Neuronal stem cell (in vitro differentiated cells): ENCODE measurements at regions not wholly inside any gene's neighbourhood (a gene's known extent, or its start where the extent isn't known, plus 50 kb on each side); places are given as distances from the start of the nearest gene placed in this dataset.
A peak's percentile ranks its signal among the peaks of the same experiment; 100 is the strongest.

ENCODE experiments used
- DNase-seq: peaks from one replicate; pipeline ENCODE4 v3.0.0-alpha.2; 2013; ENCODE audit warnings: low spot score
- H2AFZ ChIP-seq: one replicate; pipeline ENCODE4 v1.6.1; 2013; ENCODE audit warnings: mild to moderate bottlenecking, low read length, inconsistent platforms
- H2AK5ac ChIP-seq: 2 replicates; pipeline ENCODE4 v1.6.1; 2013; ENCODE audit warnings: low read depth, mild to moderate bottlenecking, inconsistent platforms, low read length, moderate library complexity, mixed read lengths
- H2BK120ac ChIP-seq: 2 replicates; pipeline ENCODE4 v1.6.1; 2013; ENCODE audit warnings: low read depth, mild to moderate bottlenecking, inconsistent platforms, low read length, moderate library complexity, mixed read lengths
- H2BK12ac ChIP-seq: one replicate; pipeline ENCODE4 v1.6.1; 2013; ENCODE audit warnings: low read length, inconsistent platforms
- H2BK15ac ChIP-seq: 2 replicates; pipeline ENCODE4 v1.6.1; 2013; ENCODE audit warnings: mild to moderate bottlenecking, low read length, inconsistent platforms, mixed read lengths
- H2BK5ac ChIP-seq: one replicate; pipeline ENCODE4 v1.6.1; 2013; ENCODE audit warnings: inconsistent platforms, mild to moderate bottlenecking, low read length, moderate library complexity
- H3K14ac ChIP-seq: one replicate; pipeline ENCODE4 v1.6.1; 2013; ENCODE audit warnings: low read length, inconsistent platforms
- H3K18ac ChIP-seq: 2 replicates; pipeline ENCODE4 v1.6.1; 2013; ENCODE audit warnings: low read length, inconsistent platforms
- H3K23ac ChIP-seq: 2 replicates; pipeline ENCODE4 v1.6.1; 2013; ENCODE audit warnings: low read depth, mild to moderate bottlenecking, mixed read lengths, low read length, inconsistent platforms; ENCODE audit not compliant: poor library complexity
- H3K27ac ChIP-seq: replicated peaks from 3 replicates; pipeline ENCODE4 v1.5.1; 2013; ENCODE audit warnings: low read length, inconsistent platforms
- H3K27me3 ChIP-seq, 3 experiments: 2 replicates each; pipeline ENCODE4 v1.6.1; 2013; ENCODE audit warnings: low read length in 3 of 3, mild to moderate bottlenecking in 2 of 3, inconsistent platforms in 1 of 3, low read depth in 1 of 3, mixed read lengths in 1 of 3, moderate library complexity in 1 of 3; ENCODE audit not compliant: control insufficient read depth in 3 of 3, insufficient read depth in 3 of 3
- H3K36me3 ChIP-seq, 2 donors: replicated peaks in 1 of 2; 2 replicates each; pipeline ENCODE4 v1.6.1; 2013; ENCODE audit warnings: low read length in 2 of 2; ENCODE audit not compliant: control insufficient read depth in 2 of 2, insufficient read depth in 2 of 2
- H3K4ac ChIP-seq: 2 replicates; pipeline ENCODE4 v1.6.1; 2013; ENCODE audit warnings: inconsistent platforms, mild to moderate bottlenecking, low read length, moderate library complexity
- H3K4me1 ChIP-seq, 2 donors: 1 replicate in 1 of 2; 2 replicates in 1 of 2; pipeline ENCODE4 v1.6.1; 2013; ENCODE audit warnings: low read length in 2 of 2, low read depth in 1 of 2; ENCODE audit not compliant: control insufficient read depth in 2 of 2, insufficient read depth in 1 of 2
- H3K4me2 ChIP-seq: one replicate; pipeline ENCODE4 v1.6.1; 2013; ENCODE audit warnings: mild to moderate bottlenecking, low read length, inconsistent platforms; ENCODE audit not compliant: insufficient read depth, poor library complexity, severe bottlenecking
- H3K4me3 ChIP-seq, 2 donors: 2 replicates each; pipeline ENCODE4 v1.5.1; 2013; ENCODE audit warnings: low read length in 2 of 2, mild to moderate bottlenecking in 2 of 2, inconsistent platforms in 1 of 2, moderate library complexity in 1 of 2
- H3K79me1 ChIP-seq: one replicate; pipeline ENCODE4 v1.6.1; 2013; ENCODE audit warnings: low read depth, mild to moderate bottlenecking, inconsistent platforms, low read length, moderate library complexity
- H3K9ac ChIP-seq: one replicate; pipeline ENCODE4 v1.6.1; 2013; ENCODE audit warnings: mild to moderate bottlenecking, low read depth, low read length, inconsistent platforms; ENCODE audit not compliant: poor library complexity
- H3K9me3 ChIP-seq, 2 donors: replicated peaks in 1 of 2; 2 replicates each; pipeline versions ENCODE3 to v1.6.1; 2013; ENCODE audit warnings: low read length in 2 of 2, mild to moderate bottlenecking in 2 of 2, inconsistent platforms in 1 of 2, low read depth in 1 of 2, mixed read lengths in 1 of 2, moderate library complexity in 1 of 2; ENCODE audit not compliant: control insufficient read depth in 2 of 2, insufficient read depth in 1 of 2
- H4K8ac ChIP-seq: one replicate; pipeline ENCODE4 v1.6.1; 2013; ENCODE audit warnings: low read depth, mild to moderate bottlenecking, inconsistent platforms, low read length, moderate library complexity
- H4K91ac ChIP-seq: one replicate; pipeline ENCODE4 v1.6.1; 2013; ENCODE audit warnings: low read length, low read depth, mild to moderate bottlenecking, inconsistent platforms; ENCODE audit not compliant: poor library complexity
- WGBS, 2 donors: extraction: QIAGEN DNeasy Blood & Tissue Kit; methylation state at CpG; one replicate each; pipeline ENCODE4 v1.1.7; 2013; ENCODE audit warnings: missing lambda C conversion rate in 2 of 2, mixed read lengths in 1 of 2; ENCODE audit not compliant: insufficient read length in 2 of 2, insufficient replicate concordance in 1 of 2; ENCODE audit errors: extremely low coverage in 2 of 2; 5-methylcytosine and 5-hydroxymethylcytosine counted together

DNA sequence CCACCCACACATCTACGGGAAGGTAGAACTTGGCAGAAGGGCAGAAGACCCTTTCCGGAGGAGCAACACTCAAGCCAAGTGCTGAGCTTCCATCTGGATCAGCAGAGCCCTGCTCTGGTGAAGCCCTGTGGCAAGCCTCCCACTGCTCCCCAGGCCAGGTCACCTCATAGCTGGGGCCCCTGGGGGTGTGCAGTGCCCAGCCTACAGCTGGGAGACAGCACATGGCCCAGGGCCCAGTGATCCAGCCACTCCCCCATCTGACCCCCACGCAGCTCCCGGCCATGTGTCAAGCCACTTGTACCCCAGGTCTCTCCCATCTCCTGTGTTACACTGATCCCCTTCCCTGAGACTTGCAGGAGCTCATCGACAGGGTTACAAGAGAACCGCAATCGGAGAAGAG lies 95.7 kb downstream of the RBFOX3 start:
- Histone ChIP-seq H4K91ac (no peak overlapping the region), H3K36me3 (no peaks in the 10 kb centered on the region), H3K18ac (peak overlapping the region; percentile 50), H3K23ac (no peak overlapping the region), H3K27me3 (peaks cover 0 to 23% (median 2%) of the 10 kb centered on the region in 3 experiments), H2AK5ac (peak overlapping the region; percentile 22), H2BK12ac (no peak overlapping the region), H4K8ac (no peak overlapping the region), H3K4ac (no peak overlapping the region), H3K4me3 (no peak overlapping the region), H3K79me1 (no peaks in the 10 kb centered on the region), H2BK5ac (peak overlapping the region; percentile 58), H3K4me2 (no peak overlapping the region), H3K9ac (no peak overlapping the region), H3K27ac (no peak overlapping the region), H3K9me3 (peaks cover 0 to 6% of the 10 kb centered on the region in 2 donors), H3K14ac (no peak overlapping the region), H2AFZ (no peak overlapping the region), H2BK120ac (peak overlapping the region; percentile 62), H2BK15ac (no peak overlapping the region), H3K4me1 (peaks cover 0 to 14% of the 10 kb centered on the region in 2 donors)
- no peak for DNase-seq
- WGBS, 2 donors, result no CpG with 5 or more reads among the region's 7 CpGs

DNA sequence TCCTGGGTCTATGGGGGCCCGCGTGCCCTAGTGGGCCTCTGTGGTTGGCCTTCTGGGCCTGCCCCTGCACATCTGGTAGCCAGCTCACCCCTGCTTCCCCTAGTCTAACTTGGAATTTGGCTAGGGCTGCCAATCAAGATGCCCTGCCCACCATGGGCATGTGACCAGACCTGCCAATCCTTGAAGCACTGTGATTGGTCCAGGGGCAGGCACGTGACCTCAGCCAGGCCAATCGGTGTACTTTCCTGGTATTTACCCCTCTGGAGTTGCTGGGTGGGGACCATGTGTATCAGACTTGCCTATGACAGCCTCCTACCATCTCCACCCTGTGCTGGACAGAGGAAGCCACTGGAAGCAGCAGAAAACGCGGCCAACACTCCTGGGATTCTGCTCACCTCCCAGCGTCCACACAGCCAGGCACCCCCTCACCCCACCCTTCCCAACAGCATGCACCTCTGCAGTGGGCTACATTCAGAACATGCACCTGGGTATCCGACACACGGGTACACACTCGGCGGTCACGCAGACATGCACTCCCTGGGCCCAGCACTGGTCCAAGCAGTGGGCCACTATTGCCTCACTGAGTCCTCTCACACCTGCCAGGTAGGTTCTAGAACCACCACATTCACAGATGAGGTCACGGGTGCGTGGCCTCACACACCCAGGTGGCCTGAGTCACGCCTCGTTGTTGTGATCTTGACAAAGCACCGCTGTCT lies 96.9 kb downstream of the RBFOX3 start:
- no CpG with 5 or more reads among the region's 17 CpGs for WGBS, 2 donors
- Histone ChIP-seq H3K4me3 (no peak overlapping the region), H2BK15ac (peak overlapping the region; percentile 22), H3K79me1 (no peaks in the 10 kb centered on the region), H3K4me2 (no peak overlapping the region), H2AK5ac (peak overlapping the region; percentile 41), H3K27me3 (peaks cover 0 to 15% (median 2%) of the 10 kb centered on the region in 3 experiments), H3K9ac (no peak overlapping the region), H3K4me1 (peaks cover 0 to 12% of the 10 kb centered on the region in 2 donors), H2AFZ (no peak overlapping the region), H4K91ac (no peak overlapping the region), H3K36me3 (no peaks in the 10 kb centered on the region), H2BK5ac (peak overlapping the region; percentile 22), H3K18ac (no peak overlapping the region), H2BK12ac (no peak overlapping the region), H3K27ac (no peak overlapping the region), H3K9me3 (peaks cover 0 to 6% of the 10 kb centered on the region in 2 donors), H3K4ac (no peak overlapping the region), H3K14ac (peak overlapping the region; percentile 56), H3K23ac (no peak overlapping the region), H2BK120ac (no peak overlapping the region), H4K8ac (no peak overlapping the region)
- no peak for DNase-seq

DNA sequence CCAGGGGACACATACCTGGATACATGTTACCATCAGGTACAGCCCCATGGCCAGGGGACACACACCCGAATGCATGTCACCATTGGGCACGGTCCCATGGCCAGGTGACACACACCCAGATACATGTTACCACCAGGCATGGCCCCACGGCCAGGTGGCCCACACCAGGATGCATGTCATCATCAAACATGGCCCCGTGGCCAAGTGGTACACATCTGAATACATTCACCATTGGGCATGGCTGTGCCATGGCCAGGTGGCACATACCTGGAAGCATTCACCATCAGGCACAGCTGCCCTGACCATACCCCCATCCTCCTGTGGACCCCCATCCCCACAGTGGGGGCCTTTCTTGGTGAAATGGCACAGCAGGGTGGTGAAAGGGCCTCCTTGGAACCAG lies 97.6 kb downstream of the RBFOX3 start:
- no CpG with 5 or more reads among the region's 4 CpGs for WGBS, 2 donors
- H3K4me3 ChIP-seq, result no peak overlapping the region
- no peak overlapping the region for H2BK15ac ChIP-seq
- H3K27ac ChIP-seq, result no peak overlapping the region
- H2AFZ ChIP-seq, result no peak overlapping the region
- H2BK120ac ChIP-seq, result no peak overlapping the region
- no peak overlapping the region for H4K91ac ChIP-seq
- no peak for DNase-seq
- no peak overlapping the region for H2BK12ac ChIP-seq
- H3K27me3 ChIP-seq, result peaks cover 0 to 11% (median 2%) of the 10 kb centered on the region in 3 experiments
- no peak overlapping the region for H3K23ac ChIP-seq
- H3K4me2 ChIP-seq, result no peak overlapping the region
- H3K9me3 ChIP-seq, result peaks cover 0 to 6% of the 10 kb centered on the region in 2 donors
- no peak overlapping the region for H3K18ac ChIP-seq
- H3K9ac ChIP-seq, result no peak overlapping the region
- no peaks in the 10 kb centered on the region for H3K36me3 ChIP-seq
- no peak overlapping the region for H2AK5ac ChIP-seq
- H2BK5ac ChIP-seq, result no peak overlapping the region
- H3K4me1 ChIP-seq, result peaks cover 0 to 12% of the 10 kb centered on the region in 2 donors
- H3K79me1 ChIP-seq, result no peaks in the 10 kb centered on the region
- no peak overlapping the region for H3K4ac ChIP-seq
- H3K14ac ChIP-seq, result no peak overlapping the region
- no peak overlapping the region for H4K8ac ChIP-seq

DNA sequence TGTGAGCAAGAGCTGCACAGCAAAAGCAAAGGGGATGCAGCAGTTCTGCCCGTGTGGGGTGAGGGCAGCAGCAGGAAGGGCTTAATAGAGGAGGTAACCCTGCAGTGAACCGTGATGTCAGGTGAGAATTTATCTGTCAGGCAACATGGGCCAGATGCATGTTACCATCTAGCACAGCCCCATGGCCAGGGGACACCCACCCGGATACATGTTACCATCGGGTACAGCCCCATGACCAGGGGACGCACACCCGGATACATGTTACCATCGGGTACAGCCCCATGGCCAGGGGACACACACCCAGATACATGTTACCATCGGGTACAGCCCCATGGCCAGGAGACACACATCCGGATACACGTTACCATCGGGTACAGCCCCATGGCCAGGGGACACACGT lies 99.4 kb downstream of the RBFOX3 start:
- WGBS, 2 donors, result no CpG with 5 or more reads among the region's 12 CpGs
- Histone ChIP-seq H3K18ac (peak overlapping the region; percentile 83), H3K4me1 (peaks cover 0 to 9% of the 10 kb centered on the region in 2 donors)

More for the DNA sequence above, 99.4 kb downstream of the RBFOX3 start:
- no peak overlapping the region for H3K23ac ChIP-seq
- peaks cover 0 to 6% of the 10 kb centered on the region in 2 donors for H3K9me3 ChIP-seq
- H2AK5ac ChIP-seq, result no peak overlapping the region
- no peak overlapping the region for H2AFZ ChIP-seq
- no peak overlapping the region for H3K9ac ChIP-seq
- H4K91ac ChIP-seq, result no peak overlapping the region
- H3K4me3 ChIP-seq, result no peak overlapping the region
- H3K4me2 ChIP-seq, result no peak overlapping the region
- no peak overlapping the region for H3K4ac ChIP-seq
- H3K27ac ChIP-seq, result no peak overlapping the region
- peaks cover 0 to 10% (median 2%) of the 10 kb centered on the region in 3 experiments for H3K27me3 ChIP-seq
- H3K36me3 ChIP-seq, result no peaks in the 10 kb centered on the region
- H3K14ac ChIP-seq, result no peak overlapping the region
- no peak overlapping the region for H2BK5ac ChIP-seq
- no peak overlapping the region for H2BK12ac ChIP-seq
- no peak for DNase-seq
- no peak overlapping the region for H4K8ac ChIP-seq
- no peak overlapping the region for H2BK120ac ChIP-seq
- no peaks in the 10 kb centered on the region for H3K79me1 ChIP-seq
- no peak overlapping the region for H2BK15ac ChIP-seq
